ENCODE measurements at regions not wholly inside any gene's neighbourhood (a gene's known extent, or its start where the extent isn't known, plus 50 kb on each side); places are given as distances from the start of the nearest gene placed in this dataset.
"Not testable (repeated sequence)": the region's sequence is repeated elsewhere in the genome, so short reads cannot be mapped to it uniquely, and the experiment has no call there.

GRCh38 chr6:170139046-170139445 is 151.8 kb downstream of the DLL1 start:
- DNase-seq (ENCODE audit: extremely low spot score, insufficient read length, low read depth); FAIRE-seq: not testable (repeated sequence)

DNA sequence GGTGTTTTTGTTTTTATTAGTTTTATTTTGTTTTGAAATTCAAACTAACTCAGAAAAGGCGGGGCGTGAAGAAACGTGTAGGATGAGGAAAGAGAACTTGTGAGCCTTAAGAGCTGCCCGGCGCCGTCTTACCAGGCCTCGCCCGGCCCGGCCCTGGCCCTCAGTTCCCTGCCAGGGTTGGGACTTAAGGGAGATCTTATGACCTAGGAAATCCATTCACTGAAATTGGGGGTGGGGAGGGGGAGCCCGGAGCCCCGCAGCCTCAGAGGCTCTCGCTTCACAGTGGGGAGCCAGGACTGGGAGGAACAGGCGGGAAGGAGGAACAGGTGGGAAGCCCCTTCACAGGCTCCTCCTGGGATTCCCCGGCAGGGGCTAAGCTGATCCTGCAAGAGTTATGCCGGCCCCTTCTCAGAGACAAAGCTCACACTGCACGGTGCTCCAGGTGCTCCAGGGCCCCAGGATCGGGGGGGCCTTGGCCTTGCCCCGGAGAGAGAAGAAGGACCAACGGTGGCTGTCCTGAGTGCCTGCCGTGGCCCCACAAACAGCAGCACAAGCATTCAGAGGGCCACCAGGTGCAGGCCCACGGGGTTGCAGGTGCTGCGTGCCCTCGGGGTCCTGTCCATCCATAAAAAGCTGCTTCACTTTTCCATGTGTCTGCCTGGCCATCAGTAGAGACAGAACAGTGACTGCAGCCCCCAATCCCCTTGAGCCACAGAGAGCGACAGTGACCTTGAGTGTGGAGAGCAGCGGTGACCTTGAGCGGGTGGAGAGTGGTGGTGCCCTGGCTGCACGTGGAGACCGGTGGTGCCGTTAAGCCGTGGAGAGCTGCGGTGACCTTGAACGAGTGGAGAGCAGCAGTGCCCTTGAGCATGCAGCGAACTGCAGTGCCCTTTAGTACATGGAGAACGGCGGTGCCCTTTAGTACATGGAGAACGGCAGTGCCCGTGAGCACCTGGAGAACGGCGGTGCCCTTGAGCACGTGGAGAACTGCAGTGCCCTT is 152.7 kb downstream of the DLL1 start:
- no peak for DNase-seq (ENCODE audit: extremely low spot score, insufficient read length, low read depth)
- no peak for FAIRE-seq

GRCh38 chr6:170137176-170137891 is 153.5 kb downstream of the DLL1 start:
- FAIRE-seq (no peak), DNase-seq (ENCODE audit: extremely low spot score, insufficient read length, low read depth) (no peak)

DNA sequence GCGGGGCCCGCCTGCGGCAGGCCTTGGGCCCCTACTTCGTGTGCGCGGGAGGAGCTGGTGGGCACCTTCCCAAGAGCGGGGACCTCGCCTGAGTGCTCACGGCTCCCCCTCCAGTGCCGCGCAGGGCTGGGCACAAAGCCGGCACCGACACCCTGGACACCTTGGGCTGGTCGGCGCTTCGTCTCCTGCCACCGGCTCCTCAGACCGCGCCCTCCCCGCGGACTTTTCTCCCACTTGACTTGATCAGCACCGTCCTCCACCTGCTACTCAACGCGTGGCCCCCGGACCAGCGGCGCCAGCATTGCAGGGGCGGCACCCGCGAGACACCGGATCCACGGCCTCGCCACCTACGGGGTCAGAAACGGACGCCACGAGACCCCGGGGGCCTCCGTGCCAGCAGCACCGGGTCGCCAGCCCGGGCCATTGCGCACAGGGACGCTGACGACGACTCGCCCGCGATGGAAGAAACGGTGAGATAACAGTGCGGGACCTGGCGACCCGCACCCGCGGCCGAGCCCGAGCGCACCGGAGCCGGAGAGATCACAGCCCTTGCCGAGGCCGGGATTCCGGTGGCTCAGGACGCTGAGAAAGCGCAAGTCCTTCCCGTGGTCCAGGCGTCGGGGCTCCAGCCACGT is 154.2 kb downstream of the DLL1 start:
- no peak for DNase-seq (ENCODE audit: extremely low spot score, insufficient read length, low read depth)
- FAIRE-seq, result no peak

GRCh38 chr6:170135821-170136471 is 154.9 kb downstream of the DLL1 start:
- DNase-seq (ENCODE audit: extremely low spot score, insufficient read length, low read depth) (no peak), FAIRE-seq (no peak)

DNA sequence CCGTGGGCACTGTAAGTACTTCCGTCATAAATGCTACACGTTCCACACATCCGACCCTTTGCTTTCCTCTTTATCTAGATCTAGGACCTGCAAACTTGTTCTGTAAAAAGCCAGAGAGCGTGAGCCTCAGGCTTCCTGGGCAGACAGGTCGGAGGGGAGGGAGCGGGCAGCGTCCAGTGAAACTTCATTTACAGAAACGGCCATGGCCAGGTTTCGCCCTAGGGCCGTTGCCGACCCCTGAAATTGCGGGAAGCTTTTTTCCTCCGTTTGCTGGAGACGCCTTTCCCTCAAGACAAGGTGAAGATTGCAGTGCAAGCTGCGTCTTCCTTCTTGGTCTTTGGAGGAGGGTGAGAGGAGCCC is 155.4 kb downstream of the DLL1 start:
- DNase-seq (ENCODE audit: extremely low spot score, insufficient read length, low read depth) (no peak), FAIRE-seq (no peak)

- no peak for DNase-seq (ENCODE audit: extremely low spot score, insufficient read length, low read depth)
- no peak for FAIRE-seq
These were observed 156.1 kb downstream of the DLL1 start for GRCh38 chr6:170134471-170135440.

- DNase-seq (ENCODE audit: extremely low spot score, insufficient read length, low read depth) (no peak), FAIRE-seq (no peak)
These were observed 156.8 kb downstream of the DLL1 start for GRCh38 chr6:170134031-170134470.

DNA sequence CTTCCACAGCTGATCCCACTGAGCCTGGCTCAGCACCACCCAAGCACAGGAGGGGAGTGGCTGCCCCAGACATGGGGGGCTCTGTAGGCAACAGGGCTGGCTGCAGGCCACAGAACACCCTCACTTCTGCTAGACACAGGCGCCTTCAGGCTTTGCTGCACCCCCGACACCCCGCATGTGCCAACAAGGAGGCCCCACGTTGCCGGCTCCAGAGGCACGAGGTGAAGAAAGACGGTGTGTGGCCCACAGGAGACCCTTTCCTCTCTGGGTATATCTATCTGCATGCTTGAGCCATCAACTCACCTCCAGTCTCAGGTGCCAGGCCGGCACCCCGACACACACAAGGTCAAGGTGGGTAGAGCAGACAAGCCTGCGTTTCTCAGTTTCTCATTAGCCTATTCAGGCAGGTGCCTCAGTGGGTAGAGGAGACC is 158.3 kb downstream of the DLL1 start:
- DNase-seq (ENCODE audit: extremely low spot score, insufficient read length, low read depth), result no peak
- FAIRE-seq, result no peak

DNA sequence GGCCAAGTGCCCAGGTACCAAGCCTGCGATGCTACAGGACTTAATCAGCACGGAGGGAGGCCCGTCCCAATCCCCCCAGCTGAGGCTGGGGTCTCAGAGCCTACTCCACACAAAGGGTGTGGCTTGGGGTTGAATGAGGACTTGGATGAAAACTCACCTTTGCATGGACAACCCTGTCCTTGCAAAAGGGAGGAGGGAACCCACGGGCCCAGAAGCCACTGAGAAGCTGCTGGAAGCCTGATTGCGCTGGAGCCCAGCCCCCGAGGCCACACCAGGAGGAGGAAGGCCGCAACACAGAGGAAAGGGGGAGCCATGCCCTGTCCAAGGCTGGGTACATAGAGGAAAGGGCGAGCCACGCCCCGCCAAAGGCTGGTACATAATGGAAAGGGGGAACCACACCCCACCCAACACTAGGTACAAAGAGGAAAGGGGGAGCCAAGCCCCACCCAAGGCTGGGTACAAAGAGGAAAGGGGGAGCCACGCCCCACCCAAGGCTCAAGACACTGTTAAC is 158.8 kb downstream of the DLL1 start:
- FAIRE-seq (no peak), DNase-seq (ENCODE audit: extremely low spot score, insufficient read length, low read depth) (no peak)

DNA sequence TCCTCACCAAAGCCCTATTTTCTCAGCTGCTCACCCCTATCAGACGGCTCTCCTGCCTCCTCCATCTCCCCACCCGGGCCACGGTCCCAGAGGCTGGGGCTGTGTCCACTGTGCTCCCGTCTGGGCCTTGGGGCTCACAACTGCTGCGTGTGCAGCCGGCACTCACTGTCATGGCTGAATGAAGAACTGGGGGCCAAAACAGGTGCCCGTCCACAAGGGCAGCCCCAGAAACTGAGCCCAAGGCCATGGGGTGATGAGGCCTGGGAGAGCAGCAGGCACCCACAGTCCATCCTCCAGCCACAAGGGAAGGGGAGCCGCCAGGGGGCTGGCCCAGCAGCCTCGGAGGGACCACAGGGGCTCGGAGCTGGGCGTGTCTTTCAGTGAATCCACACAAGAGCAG is 159.5 kb downstream of the DLL1 start:
- no peak for FAIRE-seq
- no peak for DNase-seq (ENCODE audit: extremely low spot score, insufficient read length, low read depth)

GRCh38 chr6:170130771-170131241 is 160.1 kb downstream of the DLL1 start:
- no peak for FAIRE-seq
- no peak for DNase-seq (ENCODE audit: extremely low spot score, insufficient read length, low read depth)

GRCh38 chr6:170130201-170130621 is 160.7 kb downstream of the DLL1 start:
- no peak for FAIRE-seq

DNA sequence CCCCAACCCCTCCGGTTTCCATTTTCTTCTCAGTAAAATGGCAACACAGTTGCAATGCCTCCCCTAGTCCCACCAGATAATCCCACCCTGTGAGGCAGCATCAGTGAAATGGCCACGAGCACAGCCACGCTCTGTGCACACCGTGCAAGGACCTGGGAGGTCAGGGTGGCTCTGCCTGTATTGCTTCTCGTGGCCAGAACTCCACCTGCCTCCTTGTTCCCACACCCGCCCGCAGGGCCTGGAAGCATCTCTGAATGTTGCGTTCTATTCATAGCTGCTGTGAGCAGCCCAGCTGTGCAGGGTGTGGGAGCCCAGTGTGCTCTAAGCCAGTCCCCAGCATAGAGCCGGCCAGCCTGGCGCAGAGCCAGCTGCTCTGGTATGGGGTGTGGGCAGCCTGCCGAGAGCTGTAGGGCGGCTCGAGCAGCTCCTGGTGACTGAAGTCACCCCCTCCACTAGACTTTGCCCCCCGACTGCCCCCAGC is 161.1 kb downstream of the DLL1 start:
- DNase-seq (ENCODE audit: extremely low spot score, insufficient read length, low read depth) (no peak), FAIRE-seq (no peak)

More at GRCh38 chr6:170130201-170130621, 160.7 kb downstream of the DLL1 start:
- no peak for DNase-seq (ENCODE audit: extremely low spot score, insufficient read length, low read depth)

DNA sequence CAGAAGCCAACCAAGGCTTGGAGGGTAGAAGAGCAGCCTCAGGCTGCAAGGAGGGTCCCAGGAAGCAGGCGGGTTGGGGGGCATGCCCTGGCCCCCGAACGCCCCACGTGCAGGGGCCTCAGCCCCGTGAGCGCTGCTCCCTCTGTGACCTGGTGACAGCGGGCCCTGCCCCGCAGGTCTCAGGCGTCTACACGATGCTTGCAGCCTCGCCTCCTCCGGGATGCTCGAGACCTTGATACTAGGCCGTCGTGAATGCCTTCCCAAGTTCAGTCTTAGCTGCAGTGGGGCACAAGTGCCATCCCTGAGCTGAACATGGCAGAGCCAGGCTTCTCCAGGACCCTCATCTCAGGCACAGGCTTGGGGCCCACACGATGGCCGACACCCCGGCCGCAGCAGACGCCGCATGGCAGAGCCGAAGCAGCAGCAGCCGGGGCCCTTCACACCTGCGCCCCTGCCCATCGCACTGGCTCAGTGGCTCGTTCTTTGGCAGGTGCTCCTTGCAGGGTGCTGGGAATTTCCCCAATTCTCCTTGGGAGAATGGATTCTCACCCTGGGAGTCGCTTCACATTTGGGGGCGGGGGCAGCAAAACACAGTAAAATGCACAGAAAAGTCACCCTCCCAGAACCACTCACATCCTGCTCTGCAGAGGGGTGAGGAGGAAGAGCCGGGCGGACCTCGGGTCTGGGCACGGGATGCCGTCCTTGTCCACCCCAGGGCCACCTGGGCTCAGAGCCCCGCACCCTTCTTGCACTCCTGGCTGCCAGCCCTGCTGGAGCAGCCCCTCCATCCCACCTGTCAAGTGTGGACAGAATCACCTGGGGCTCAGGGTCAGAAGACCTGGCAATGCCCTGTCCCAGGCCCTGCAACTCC is 161.8 kb downstream of the DLL1 start:
- DNase-seq (ENCODE audit: extremely low spot score, insufficient read length, low read depth), result no peak
- FAIRE-seq, result no peak

GRCh38 chr6:170128346-170128745 is 162.5 kb downstream of the DLL1 start:
- DNase-seq (ENCODE audit: extremely low spot score, insufficient read length, low read depth), result no peak
- no peak for FAIRE-seq

DNA sequence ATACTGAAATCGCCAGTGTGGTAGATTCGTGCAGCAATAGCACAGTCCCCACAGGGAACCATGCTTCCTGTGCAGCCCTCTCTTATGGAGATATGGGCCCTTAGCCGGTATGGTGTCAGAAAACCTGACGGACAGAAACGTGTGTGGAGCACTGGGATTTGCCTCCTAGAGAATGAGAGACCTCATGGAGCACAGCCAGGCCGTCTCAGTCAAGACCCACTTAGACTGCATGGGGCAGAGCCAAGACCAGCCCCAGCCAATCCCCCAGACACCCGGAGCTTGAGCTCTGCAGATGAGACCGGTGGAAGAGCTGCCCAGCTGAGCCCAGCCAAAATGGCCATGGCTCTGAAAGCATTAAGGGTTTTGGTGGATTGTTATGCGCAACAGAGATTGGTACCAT is 163.7 kb downstream of the DLL1 start:
- no peak for DNase-seq (ENCODE audit: extremely low spot score, insufficient read length, low read depth)
- FAIRE-seq, result no peak
